HG02571 (cell line): ENCODE measurements at regions not wholly inside any gene's neighbourhood (a gene's known extent, or its start where the extent isn't known, plus 50 kb on each side); places are given as distances from the start of the nearest gene placed in this dataset.

Experiments
- ATAC-seq: cut with Tn5 transposase; IDR thresholded peaks from one replicate; pipeline ENCODE4 v1.9.1; 2021; ENCODE audit warnings: mild to moderate bottlenecking, moderate library complexity; ENCODE audit not compliant: unreplicated experiment

- no peak for ATAC-seq
Observed at GRCh38 chr2:23092831-23093230, 292.1 kb upstream of the KLHL29 start.

- no peak for ATAC-seq
Observed at GRCh38 chr2:23093513-23093912, 291.5 kb upstream of the KLHL29 start.

- no peak for ATAC-seq
Observed at GRCh38 chr2:23096906-23097602, 287.9 kb upstream of the KLHL29 start.

- ATAC-seq: no peak
Observed at GRCh38 chr2:23100406-23100805, 284.6 kb upstream of the KLHL29 start.

- no peak for ATAC-seq
Observed at GRCh38 chr2:23106242-23106785, 278.7 kb upstream of the KLHL29 start.

- ATAC-seq: no peak
Observed at GRCh38 chr2:23107327-23107941, 277.5 kb upstream of the KLHL29 start.

GRCh38 chr2:23111263-23111662 is 273.7 kb upstream of the KLHL29 start:
- no peak for ATAC-seq

- no peak for ATAC-seq
Observed at GRCh38 chr2:23112517-23112916, 272.5 kb upstream of the KLHL29 start.

GRCh38 chr2:23114299-23114698 is 270.7 kb upstream of the KLHL29 start:
- no peak for ATAC-seq

GRCh38 chr2:23118313-23118712 is 266.7 kb upstream of the KLHL29 start:
- ATAC-seq: no peak

- no peak for ATAC-seq
Observed at GRCh38 chr2:23118894-23119293, 266.1 kb upstream of the KLHL29 start.

GRCh38 chr2:23120161-23120560 is 264.8 kb upstream of the KLHL29 start:
- no peak for ATAC-seq

- no peak for ATAC-seq
Observed at GRCh38 chr2:23121968-23122648, 262.9 kb upstream of the KLHL29 start.

- ATAC-seq: no peak
Observed at GRCh38 chr2:23122681-23123215, 262.2 kb upstream of the KLHL29 start.

GRCh38 chr2:23123686-23124085 is 261.3 kb upstream of the KLHL29 start:
- ATAC-seq: no peak

- ATAC-seq: no peak
Observed at GRCh38 chr2:23124214-23124750, 260.7 kb upstream of the KLHL29 start.

GRCh38 chr2:23127465-23127864 is 257.5 kb upstream of the KLHL29 start:
- ATAC-seq: no peak

- ATAC-seq: no peak
Observed at GRCh38 chr2:23128684-23129292, 256.2 kb upstream of the KLHL29 start.

GRCh38 chr2:23131066-23131575 is 253.9 kb upstream of the KLHL29 start:
- no peak for ATAC-seq

GRCh38 chr2:23132000-23132399 is 253.0 kb upstream of the KLHL29 start:
- no peak for ATAC-seq
